WI38 (cell line): ENCODE measurements at regions not wholly inside any gene's neighbourhood (a gene's known extent, or its start where the extent isn't known, plus 50 kb on each side); places are given as distances from the start of the nearest gene placed in this dataset.

Source experiments
- H3K4me3 ChIP-seq: 2 replicates; pipeline ENCODE4 v1.5.1; 2011; ENCODE audit warnings: low read depth, mild to moderate bottlenecking, control low read depth, low read length
- CTCF ChIP-seq: IDR thresholded peaks from 2 replicates; pipeline ENCODE4 v1.5.1; 2012; ENCODE audit warnings: low read depth, mild to moderate bottlenecking, control low read depth, low read length

GRCh38 chr4:108567831-108568230, 52.5 kb upstream of the RPL34 start:
- no peak for TF ChIP-seq CTCF
- H3K4me3 ChIP-seq = no peak overlapping the region

GRCh38 chr4:108561116-108561515, 59.3 kb upstream of the RPL34 start:
- TF ChIP-seq CTCF = no peak
- no peak overlapping the region for H3K4me3 ChIP-seq

GRCh38 chr4:108560616-108561015, 59.8 kb upstream of the RPL34 start:
- TF ChIP-seq CTCF = no peak

GRCh38 chr4:108559911-108560310, 60.5 kb upstream of the RPL34 start:
- no peak overlapping the region for H3K4me3 ChIP-seq
- no peak for TF ChIP-seq CTCF

More at GRCh38 chr4:108560616-108561015, 59.8 kb upstream of the RPL34 start:
- H3K4me3 ChIP-seq = no peak overlapping the region

GRCh38 chr4:108559068-108559793, 61.1 kb upstream of the RPL34 start:
- no peak overlapping the region for H3K4me3 ChIP-seq
- no peak for TF ChIP-seq CTCF

GRCh38 chr4:108556588-108557200, 63.7 kb upstream of the RPL34 start:
- no peak overlapping the region for H3K4me3 ChIP-seq
- TF ChIP-seq CTCF = no peak

GRCh38 chr4:108556166-108556565, 64.2 kb upstream of the RPL34 start:
- no peak overlapping the region for H3K4me3 ChIP-seq
- no peak for TF ChIP-seq CTCF
